ENCODE measurements at regions not wholly inside any gene's neighbourhood (a gene's known extent, or its start where the extent isn't known, plus 50 kb on each side); places are given as distances from the start of the nearest gene placed in this dataset.

DNA sequence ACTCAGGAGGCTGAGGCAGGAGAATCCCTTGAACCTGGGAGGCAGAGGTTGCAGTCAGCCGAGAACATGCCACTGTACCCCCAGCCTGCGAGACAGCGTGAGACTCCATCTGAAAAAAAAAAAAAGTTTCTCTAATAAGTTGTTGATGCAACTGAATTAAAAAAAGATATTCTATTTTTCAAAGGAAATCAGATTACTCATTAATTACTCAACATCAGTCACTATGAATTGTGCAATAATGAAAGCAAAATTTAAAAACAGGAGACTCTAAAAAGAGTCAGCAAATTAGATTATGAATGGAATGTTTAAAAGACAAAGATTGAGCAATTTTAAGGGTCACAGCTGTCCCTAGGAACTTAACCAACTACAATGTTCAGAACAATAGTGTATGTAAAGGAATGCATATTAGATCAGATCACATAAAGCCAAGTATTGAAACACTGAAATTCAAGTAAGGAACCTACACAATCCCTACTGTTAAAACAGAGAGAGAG lies 60.2 kb upstream of the SLC4A7 start:
- no peak overlapping the region for H3K4me2 ChIP-seq (ENCODE audit: low read length)
- ChIA-PET RAD21 (ENCODE audit: low non-redundant PET in 1 of 2, low total read pairs in 2 of 2, uncharacterized antibody in 2 of 2, unreplicated experiment in 2 of 2) (interaction anchor here in 1 of 2 experiments (0.6 kb wide), 1 partner anchor 9 kb away, joined by 6 read pairs; no protein-coding TSS in a partner anchor), POLR2A (no interaction called here), CTCF (no interaction called here)
- H3K9me2 ChIP-seq (ENCODE audit: insufficient read depth) = no peaks in the 10 kb centered on the region
- no peaks in the 10 kb centered on the region for H3K79me2 ChIP-seq (ENCODE audit: insufficient read depth, low read length)
- ATAC-seq (no peak), DNase-seq (ENCODE audit: low read depth, low spot score) (no peak)
- TF ChIP-seq ELF1 (IDR thresholded peaks at IDR 0.05; ENCODE audit: borderline replicate concordance, low read depth) = no peak
- no peak for TF ChIP-seq JUND (IDR thresholded peaks at IDR 0.05)
- 0 out of 2 replicates have a peak, but pooled peaks have one; percentile 12 for TF ChIP-seq FOSL1 (IDR thresholded peaks at IDR 0.05; ENCODE audit: low read depth)
- no peak for TF ChIP-seq ZFX (IDR thresholded peaks at IDR 0.05)
- TF ChIP-seq CBX3 (IDR thresholded peaks at IDR 0.05; ENCODE audit: low read depth) = no peak
- peak; percentile 77 for TF ChIP-seq CEBPB (IDR thresholded peaks at IDR 0.05; ENCODE audit: low read depth)
- no peak overlapping the region for H3K27ac ChIP-seq (ENCODE audit: low read depth, low read length)
- H2AFZ ChIP-seq (ENCODE audit: low read depth, low read length, poor library complexity, severe bottlenecking) = peak overlapping the region; percentile 6
- H3K36me3 ChIP-seq (ENCODE audit: control insufficient read depth in 1 of 2, insufficient read depth in 2 of 2, low read length in 2 of 2) = no peaks in the 10 kb centered on the region
- BruUV-seq (replicated peaks) = no TSS peak
- H3K4me1 ChIP-seq (ENCODE audit: control insufficient read depth in 1 of 2, insufficient read depth in 2 of 2, low read length in 2 of 2) = peaks cover 0 to 15% of the 10 kb centered on the region in 2 experiments; a peak in 1 of 4 replicates
- H3K27me3 ChIP-seq (ENCODE audit: insufficient read depth, low read length) = no peaks in the 10 kb centered on the region
- no peaks in the 10 kb centered on the region for H4K20me1 ChIP-seq (ENCODE audit: insufficient read depth)
- no peaks in the 10 kb centered on the region for H3K9me3 ChIP-seq (ENCODE audit: control insufficient read depth in 1 of 2, insufficient read depth in 1 of 2, low read depth in 1 of 2, low read length in 2 of 2)
- no peak overlapping the region for H3K9ac ChIP-seq (ENCODE audit: low read length)
- intact Hi-C loops (cut with micrococcal nuclease) = no loop called here
- H3K4me3 ChIP-seq (replicated peaks in 1 of 2; ENCODE audit: low read depth in 1 of 2, low read length in 2 of 2) = no peak overlapping the region

DNA sequence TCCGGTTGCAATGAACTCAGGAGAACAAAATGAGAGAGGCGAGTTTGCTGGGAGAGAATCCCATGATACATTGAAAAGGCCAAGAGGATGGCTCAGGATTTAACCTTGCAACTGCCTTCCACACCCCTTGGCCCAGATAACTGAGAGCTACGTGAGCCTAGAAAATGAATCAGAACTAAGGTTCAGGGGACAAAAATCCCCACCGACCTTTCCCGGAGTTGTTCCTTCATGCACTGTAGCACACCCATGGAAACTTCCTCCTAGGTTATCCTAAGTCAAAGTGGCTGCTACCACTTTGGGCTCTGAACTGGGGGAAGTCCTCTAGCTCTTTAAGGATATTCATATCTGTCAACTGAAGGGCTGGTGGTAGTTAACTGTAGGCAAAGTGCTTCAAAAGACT lies 58.3 kb upstream of the SLC4A7 start:
- POLR2A ChIA-PET = no interaction called here
- no peak for DNase-seq (ENCODE audit: low read depth, low spot score)
- Histone ChIP-seq H3K4me3 (replicated peaks in 1 of 2; ENCODE audit: low read depth in 1 of 2, low read length in 2 of 2) (no peak overlapping the region), H3K9me2 (ENCODE audit: insufficient read depth) (no peaks in the 10 kb centered on the region), H4K20me1 (ENCODE audit: insufficient read depth) (no peaks in the 10 kb centered on the region), H3K4me2 (ENCODE audit: low read length) (no peak overlapping the region), H3K9ac (ENCODE audit: low read length) (no peak overlapping the region), H3K36me3 (ENCODE audit: control insufficient read depth in 1 of 2, insufficient read depth in 2 of 2, low read length in 2 of 2) (no peaks in the 10 kb centered on the region), H3K79me2 (ENCODE audit: insufficient read depth, low read length) (no peaks in the 10 kb centered on the region), H3K27ac (ENCODE audit: low read depth, low read length) (no peak overlapping the region), H3K9me3 (ENCODE audit: control insufficient read depth in 1 of 2, insufficient read depth in 1 of 2, low read depth in 1 of 2, low read length in 2 of 2) (no peaks in the 10 kb centered on the region), H3K27me3 (ENCODE audit: insufficient read depth, low read length) (no peaks in the 10 kb centered on the region), H2AFZ (ENCODE audit: low read depth, low read length, poor library complexity, severe bottlenecking) (no peak overlapping the region), H3K4me1 (ENCODE audit: control insufficient read depth in 1 of 2, insufficient read depth in 2 of 2, low read length in 2 of 2) (peaks cover 0 to 15% of the 10 kb centered on the region in 2 experiments; a peak in 1 of 4 replicates)
- intact Hi-C loops (cut with micrococcal nuclease) = no loop called here
- CTCF ChIA-PET = interaction anchor here (0.9 kb wide), 1 partner anchor 9 kb away, joined by 3 read pairs; no protein-coding TSS in a partner anchor
- no peak for ATAC-seq
- RAD21 ChIA-PET (ENCODE audit: low non-redundant PET in 1 of 2, low total read pairs in 2 of 2, uncharacterized antibody in 2 of 2, unreplicated experiment in 2 of 2) = no interaction called here
- BruUV-seq (replicated peaks) = no TSS peak
- TF ChIP-seq YY1 (IDR thresholded peaks at IDR 0.05; ENCODE audit: extremely low read depth, insufficient replicate concordance, low read depth, low read length) = no peak
- no peak for TF ChIP-seq ELF1 (IDR thresholded peaks at IDR 0.05; ENCODE audit: borderline replicate concordance, low read depth)
- no peak for TF ChIP-seq CEBPB (IDR thresholded peaks at IDR 0.05; ENCODE audit: low read depth)
- TF ChIP-seq SP1 (IDR thresholded peaks at IDR 0.05; ENCODE audit: low read depth) = no peak
- no peak for TF ChIP-seq ZNF274 (IDR thresholded peaks at IDR 0.05; ENCODE audit: low read depth, low read length)
- TF ChIP-seq SRF (IDR thresholded peaks at IDR 0.05; ENCODE audit: low read depth) = no peak
- TF ChIP-seq CBX3 (IDR thresholded peaks at IDR 0.05; ENCODE audit: low read depth) = no peak
- no peak for TF ChIP-seq RAD21 (IDR thresholded peaks at IDR 0.05; ENCODE audit: low read depth)
- TF ChIP-seq SIN3A (IDR thresholded peaks at IDR 0.05; ENCODE audit: low read depth) = no peak
- no peak for TF ChIP-seq ZFX (IDR thresholded peaks at IDR 0.05)
- TF ChIP-seq JUND (IDR thresholded peaks at IDR 0.05) = no peak
- TF ChIP-seq FOSL1 (IDR thresholded peaks at IDR 0.05; ENCODE audit: low read depth) = no peak
- TF ChIP-seq, protein P1, sequence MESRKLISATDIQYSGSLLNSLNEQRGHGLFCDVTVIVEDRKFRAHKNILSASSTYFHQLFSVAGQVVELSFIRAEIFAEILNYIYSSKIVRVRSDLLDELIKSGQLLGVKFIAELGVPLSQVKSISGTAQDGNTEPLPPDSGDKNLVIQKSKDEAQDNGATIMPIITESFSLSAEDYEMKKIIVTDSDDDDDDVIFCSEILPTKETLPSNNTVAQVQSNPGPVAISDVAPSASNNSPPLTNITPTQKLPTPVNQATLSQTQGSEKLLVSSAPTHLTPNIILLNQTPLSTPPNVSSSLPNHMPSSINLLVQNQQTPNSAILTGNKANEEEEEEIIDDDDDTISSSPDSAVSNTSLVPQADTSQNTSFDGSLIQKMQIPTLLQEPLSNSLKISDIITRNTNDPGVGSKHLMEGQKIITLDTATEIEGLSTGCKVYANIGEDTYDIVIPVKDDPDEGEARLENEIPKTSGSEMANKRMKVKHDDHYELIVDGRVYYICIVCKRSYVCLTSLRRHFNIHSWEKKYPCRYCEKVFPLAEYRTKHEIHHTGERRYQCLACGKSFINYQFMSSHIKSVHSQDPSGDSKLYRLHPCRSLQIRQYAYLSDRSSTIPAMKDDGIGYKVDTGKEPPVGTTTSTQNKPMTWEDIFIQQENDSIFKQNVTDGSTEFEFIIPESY (IDR thresholded peaks at IDR 0.05; ENCODE audit: extremely low read depth, insufficient replicate concordance, low read length) = no peak
- no peak for TF ChIP-seq EZH2 (IDR thresholded peaks at IDR 0.05)
- TF ChIP-seq TCF7L2 (IDR thresholded peaks at IDR 0.05; ENCODE audit: borderline replicate concordance, extremely low read depth, insufficient read depth, insufficient read length) = no peak
- TF ChIP-seq, protein P2, sequence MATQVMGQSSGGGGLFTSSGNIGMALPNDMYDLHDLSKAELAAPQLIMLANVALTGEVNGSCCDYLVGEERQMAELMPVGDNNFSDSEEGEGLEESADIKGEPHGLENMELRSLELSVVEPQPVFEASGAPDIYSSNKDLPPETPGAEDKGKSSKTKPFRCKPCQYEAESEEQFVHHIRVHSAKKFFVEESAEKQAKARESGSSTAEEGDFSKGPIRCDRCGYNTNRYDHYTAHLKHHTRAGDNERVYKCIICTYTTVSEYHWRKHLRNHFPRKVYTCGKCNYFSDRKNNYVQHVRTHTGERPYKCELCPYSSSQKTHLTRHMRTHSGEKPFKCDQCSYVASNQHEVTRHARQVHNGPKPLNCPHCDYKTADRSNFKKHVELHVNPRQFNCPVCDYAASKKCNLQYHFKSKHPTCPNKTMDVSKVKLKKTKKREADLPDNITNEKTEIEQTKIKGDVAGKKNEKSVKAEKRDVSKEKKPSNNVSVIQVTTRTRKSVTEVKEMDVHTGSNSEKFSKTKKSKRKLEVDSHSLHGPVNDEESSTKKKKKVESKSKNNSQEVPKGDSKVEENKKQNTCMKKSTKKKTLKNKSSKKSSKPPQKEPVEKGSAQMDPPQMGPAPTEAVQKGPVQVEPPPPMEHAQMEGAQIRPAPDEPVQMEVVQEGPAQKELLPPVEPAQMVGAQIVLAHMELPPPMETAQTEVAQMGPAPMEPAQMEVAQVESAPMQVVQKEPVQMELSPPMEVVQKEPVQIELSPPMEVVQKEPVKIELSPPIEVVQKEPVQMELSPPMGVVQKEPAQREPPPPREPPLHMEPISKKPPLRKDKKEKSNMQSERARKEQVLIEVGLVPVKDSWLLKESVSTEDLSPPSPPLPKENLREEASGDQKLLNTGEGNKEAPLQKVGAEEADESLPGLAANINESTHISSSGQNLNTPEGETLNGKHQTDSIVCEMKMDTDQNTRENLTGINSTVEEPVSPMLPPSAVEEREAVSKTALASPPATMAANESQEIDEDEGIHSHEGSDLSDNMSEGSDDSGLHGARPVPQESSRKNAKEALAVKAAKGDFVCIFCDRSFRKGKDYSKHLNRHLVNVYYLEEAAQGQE (IDR thresholded peaks at IDR 0.05; ENCODE audit: low read depth) = no peak
